H9 (cell line): ENCODE measurements at regions not wholly inside any gene's neighbourhood (a gene's known extent, or its start where the extent isn't known, plus 50 kb on each side); places are given as distances from the start of the nearest gene placed in this dataset.

Experiments used
- DNase-seq: peaks from one replicate; pipeline ENCODE4 v3.0.0-alpha.2; 2017
- H2AFZ ChIP-seq: one replicate; pipeline ENCODE4 v1.6.1; 2013; ENCODE audit warnings: mild to moderate bottlenecking, low read length, control low read depth, moderate library complexity
- H2AK5ac ChIP-seq: 2 replicates; pipeline ENCODE4 v1.6.1; 2013; ENCODE audit warnings: low read length, control low read depth, mixed read lengths; ENCODE audit not compliant: insufficient read length
- H2BK120ac ChIP-seq: one replicate; pipeline ENCODE4 v1.6.1; 2013; ENCODE audit warnings: low read depth, mild to moderate bottlenecking, low read length, control low read depth, inconsistent platforms; ENCODE audit not compliant: poor library complexity, severe bottlenecking
- H2BK12ac ChIP-seq: 2 replicates; pipeline ENCODE4 v1.6.1; 2013; ENCODE audit warnings: low read length, control low read depth, mixed read lengths, low read depth; ENCODE audit not compliant: insufficient read length
- H2BK15ac ChIP-seq: 2 replicates; pipeline ENCODE4 v1.6.1; 2013; ENCODE audit warnings: low read depth, low read length, control low read depth
- H2BK20ac ChIP-seq: one replicate; pipeline ENCODE4 v1.6.1; 2013; ENCODE audit warnings: low read depth, mild to moderate bottlenecking, low read length, control low read depth, inconsistent platforms; ENCODE audit not compliant: poor library complexity, severe bottlenecking
- H2BK5ac ChIP-seq: 2 replicates; pipeline ENCODE4 v1.6.1; 2013; ENCODE audit warnings: low read length, control low read depth, mixed read lengths; ENCODE audit not compliant: insufficient read length
- H3K14ac ChIP-seq: 2 replicates; pipeline ENCODE4 v1.6.1; 2013; ENCODE audit warnings: low read length, control low read depth; ENCODE audit not compliant: insufficient read depth
- H3K18ac ChIP-seq: 2 replicates; pipeline ENCODE4 v1.6.1; 2013; ENCODE audit warnings: low read depth, mild to moderate bottlenecking, mixed read lengths, low read length, control low read depth; ENCODE audit not compliant: insufficient read length
- H3K23ac ChIP-seq: 2 replicates; pipeline ENCODE4 v1.6.1; 2013; ENCODE audit warnings: low read length, control low read depth, mixed read lengths, low read depth; ENCODE audit not compliant: insufficient read length
- H3K23me2 ChIP-seq: 2 replicates; pipeline ENCODE4 v1.6.1; 2013; ENCODE audit warnings: low read depth, mild to moderate bottlenecking, mixed read lengths, low read length, control low read depth; ENCODE audit not compliant: insufficient read length, poor library complexity, severe bottlenecking
- H3K27ac ChIP-seq: 2 replicates; pipeline ENCODE4 v1.5.1; 2013; ENCODE audit warnings: low read length, control low read depth, mixed read lengths, low read depth; ENCODE audit not compliant: insufficient read length
- H3K27me3 ChIP-seq: 2 replicates; pipeline ENCODE4 v1.6.1; 2013; ENCODE audit warnings: low read length, control low read depth, inconsistent platforms; ENCODE audit not compliant: insufficient read depth
- H3K4ac ChIP-seq: 2 replicates; pipeline ENCODE4 v1.6.1; 2013; ENCODE audit warnings: low read depth, mild to moderate bottlenecking, control low read depth, inconsistent platforms, low read length, moderate library complexity
- H3K4me1 ChIP-seq: 2 replicates; pipeline ENCODE4 v1.6.1; 2013; ENCODE audit warnings: low read length, control low read depth, inconsistent platforms; ENCODE audit not compliant: insufficient read depth
- H3K4me2 ChIP-seq: 2 replicates; pipeline ENCODE4 v1.6.1; 2013; ENCODE audit warnings: low read length, control low read depth, mixed read lengths; ENCODE audit not compliant: insufficient read length, insufficient read depth
- H3K56ac ChIP-seq: 2 replicates; pipeline ENCODE4 v1.6.1; 2013; ENCODE audit warnings: low read depth, mild to moderate bottlenecking, mixed read lengths, low read length, control low read depth; ENCODE audit not compliant: insufficient read length
- H3K79me1 ChIP-seq: 2 replicates; pipeline ENCODE4 v1.6.1; 2013; ENCODE audit warnings: low read depth, mild to moderate bottlenecking, moderate library complexity, low read length, control low read depth, inconsistent platforms; ENCODE audit not compliant: insufficient read depth, poor library complexity, severe bottlenecking
- H3K79me2 ChIP-seq: 2 replicates; pipeline ENCODE4 v1.6.1; 2013; ENCODE audit warnings: low read length, control low read depth, inconsistent platforms; ENCODE audit not compliant: insufficient read depth
- H3K9ac ChIP-seq: 2 replicates; pipeline ENCODE4 v1.6.1; 2013; ENCODE audit warnings: low read length, control low read depth, mixed read lengths; ENCODE audit not compliant: insufficient read length; ENCODE audit errors: extremely low read depth
- H3K9me3 ChIP-seq: one replicate; pipeline ENCODE4 v1.6.1; 2013; ENCODE audit warnings: low read depth, low read length, inconsistent platforms; ENCODE audit not compliant: control insufficient read depth
- H3T11ph ChIP-seq: one replicate; pipeline ENCODE4 v1.6.1; 2013; ENCODE audit warnings: mild to moderate bottlenecking, low read length, control low read depth, inconsistent platforms
- H4K20me1 ChIP-seq: one replicate; pipeline ENCODE4 v1.6.1; 2013; ENCODE audit not compliant: control insufficient read depth, insufficient read length, insufficient read depth
- H4K5ac ChIP-seq: 2 replicates; pipeline ENCODE4 v1.6.1; 2013; ENCODE audit warnings: low read depth, mild to moderate bottlenecking, mixed read lengths, low read length, control low read depth; ENCODE audit not compliant: insufficient read length
- H4K8ac ChIP-seq: replicated peaks from 2 replicates; pipeline ENCODE4 v1.6.1; 2013; ENCODE audit warnings: low read length, control low read depth, mixed read lengths, low read depth; ENCODE audit not compliant: insufficient read length
- H4K91ac ChIP-seq: 2 replicates; pipeline ENCODE4 v1.6.1; 2013; ENCODE audit warnings: low read depth, mild to moderate bottlenecking, moderate library complexity, mixed read lengths, low read length, control low read depth; ENCODE audit not compliant: insufficient read length
- H3K27ac Mint-ChIP-seq, 3 experiments: 2 replicates in 2 of 3; 3 replicates in 1 of 3; pipeline ENCODE4 v1.8.0; 2020 to 2021; ENCODE audit warnings: mixed read lengths in 3 of 3, mild to moderate bottlenecking in 1 of 3, moderate library complexity in 1 of 3
- H3K27me3 Mint-ChIP-seq: 2 replicates; pipeline ENCODE4 v1.8.0; 2021; ENCODE audit warnings: low read depth, mild to moderate bottlenecking, moderate library complexity, mixed read lengths
- H3K36me3 Mint-ChIP-seq, 3 experiments: 2 replicates in 2 of 3; 3 replicates in 1 of 3; pipeline ENCODE4 v1.8.0; 2020 to 2021; ENCODE audit warnings: low read depth in 3 of 3, mixed read lengths in 3 of 3; ENCODE audit not compliant: insufficient read depth in 1 of 3
- H3K4me1 Mint-ChIP-seq, 2 experiments: 2 replicates each; pipeline ENCODE4 v1.8.0; 2020; ENCODE audit warnings: mixed read lengths in 2 of 2
- H3K4me3 Mint-ChIP-seq, 2 experiments: 2 replicates in 1 of 2; 3 replicates in 1 of 2; pipeline ENCODE4 v1.8.0; 2020 to 2021; ENCODE audit warnings: mild to moderate bottlenecking in 2 of 2, mixed read lengths in 2 of 2, moderate library complexity in 1 of 2
- H3K9me3 Mint-ChIP-seq, 2 experiments: 2 replicates in 1 of 2; 3 replicates in 1 of 2; pipeline ENCODE4 v1.8.0; 2020; ENCODE audit warnings: mild to moderate bottlenecking in 2 of 2, mixed read lengths in 2 of 2, moderate library complexity in 1 of 2
- WGBS: extraction: QIAGEN DNeasy Blood & Tissue Kit; methylation state at CpG from one replicate; pipeline ENCODE4 v1.1.7; 2013; ENCODE audit warnings: missing lambda C conversion rate, low lambda C conversion rate, mixed read lengths; ENCODE audit not compliant: insufficient read length; ENCODE audit errors: extremely low coverage; 5-methylcytosine and 5-hydroxymethylcytosine counted together
- TF ChIP-seq, protein P1 (sequence below): fragments of 200-600 bp; sonication (generic); conservative IDR thresholded peaks from 3 replicates; pipeline ENCODE4 v1.8.0; 2021; ENCODE audit warnings: antibody characterized with exemption, mild to moderate bottlenecking

DNA sequence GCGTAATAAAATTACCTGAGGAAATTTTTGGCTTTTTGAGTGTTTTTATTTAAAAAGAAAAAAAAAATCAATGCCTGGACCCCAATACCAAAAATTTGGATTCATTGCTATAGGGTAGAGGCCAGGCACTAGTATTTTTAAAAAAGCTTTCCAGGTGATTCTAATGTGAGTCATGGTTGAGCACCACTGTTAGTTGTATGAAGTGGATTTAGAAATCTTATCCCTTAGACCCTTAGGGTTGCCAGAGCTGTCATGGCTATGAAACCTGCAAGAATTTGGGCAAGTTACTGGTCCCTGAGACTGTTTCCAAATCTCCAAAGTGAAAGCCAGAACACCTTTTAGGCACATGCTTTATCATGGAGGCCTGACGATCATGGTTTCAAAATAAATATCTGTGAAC, 262.5 kb downstream of the AHR start:
- no peak overlapping the region for H3K4me2 ChIP-seq
- TF ChIP-seq, protein P1, sequence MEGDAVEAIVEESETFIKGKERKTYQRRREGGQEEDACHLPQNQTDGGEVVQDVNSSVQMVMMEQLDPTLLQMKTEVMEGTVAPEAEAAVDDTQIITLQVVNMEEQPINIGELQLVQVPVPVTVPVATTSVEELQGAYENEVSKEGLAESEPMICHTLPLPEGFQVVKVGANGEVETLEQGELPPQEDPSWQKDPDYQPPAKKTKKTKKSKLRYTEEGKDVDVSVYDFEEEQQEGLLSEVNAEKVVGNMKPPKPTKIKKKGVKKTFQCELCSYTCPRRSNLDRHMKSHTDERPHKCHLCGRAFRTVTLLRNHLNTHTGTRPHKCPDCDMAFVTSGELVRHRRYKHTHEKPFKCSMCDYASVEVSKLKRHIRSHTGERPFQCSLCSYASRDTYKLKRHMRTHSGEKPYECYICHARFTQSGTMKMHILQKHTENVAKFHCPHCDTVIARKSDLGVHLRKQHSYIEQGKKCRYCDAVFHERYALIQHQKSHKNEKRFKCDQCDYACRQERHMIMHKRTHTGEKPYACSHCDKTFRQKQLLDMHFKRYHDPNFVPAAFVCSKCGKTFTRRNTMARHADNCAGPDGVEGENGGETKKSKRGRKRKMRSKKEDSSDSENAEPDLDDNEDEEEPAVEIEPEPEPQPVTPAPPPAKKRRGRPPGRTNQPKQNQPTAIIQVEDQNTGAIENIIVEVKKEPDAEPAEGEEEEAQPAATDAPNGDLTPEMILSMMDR, result no peak

More for the DNA sequence above, 262.5 kb downstream of the AHR start:
- Histone ChIP-seq H3K4ac (no peak overlapping the region), H4K5ac (no peak overlapping the region), H3K23ac (no peak overlapping the region), H3K4me1 (no peaks in the 10 kb centered on the region), H2BK120ac (no peak overlapping the region), H3K18ac (no peak overlapping the region), H4K20me1 (no peaks in the 10 kb centered on the region), H3T11ph (no peak overlapping the region), H3K79me2 (no peaks in the 10 kb centered on the region), H4K91ac (no peak overlapping the region), H3K27me3 (no peaks in the 10 kb centered on the region), H3K9ac (no peak overlapping the region), H2AK5ac (no peak overlapping the region), H3K14ac (no peak overlapping the region), H3K27ac (no peak overlapping the region), H2BK15ac (no peak overlapping the region), H3K79me1 (no peaks in the 10 kb centered on the region), H3K23me2 (no peaks in the 10 kb centered on the region), H2BK12ac (no peak overlapping the region), H3K56ac (no peak overlapping the region), H2BK5ac (no peak overlapping the region), H4K8ac (no peak overlapping the region), H2BK20ac (no peak overlapping the region), H2AFZ (no peak overlapping the region), H3K9me3 (no peaks in the 10 kb centered on the region)
- no CpG with 5 or more reads among the region's 2 CpGs for WGBS
- Mint-ChIP-seq H3K4me3 (no peak overlapping the region), H3K9me3 (peaks cover 0 to under 1% of the 10 kb centered on the region in 2 experiments; a peak in 1 of 5 replicates), H3K4me1 (no peaks in the 10 kb centered on the region), H3K36me3 (no peaks in the 10 kb centered on the region), H3K27me3 (no peaks in the 10 kb centered on the region; the same call in 1 of the 2 replicates), H3K27ac (no peak overlapping the region)
- no peak for DNase-seq
